IMR-90 (cell line): ENCODE measurements at regions not wholly inside any gene's neighbourhood (a gene's known extent, or its start where the extent isn't known, plus 50 kb on each side); places are given as distances from the start of the nearest gene placed in this dataset.

Experiments
- ATAC-seq: fragments of 200-7000 bp; cut with Tn5 transposase; 2 replicates; pipeline ENCODE4 v1.9.1; 2020; ENCODE audit warnings: low read depth, mild to moderate bottlenecking, moderate library complexity
- BruUV-seq: library from RNA; stranded (reverse); fragments of 400-500 nt; replicated peaks from 2 replicates; lab custom pipeline; 2021; lab: Mats Ljungman, UMichigan
- CTCF ChIA-PET: fragments of 300-600 bp; formaldehyde crosslinking; extraction: SDS; loops from one replicate; lab custom pipeline; 2021; ENCODE audit warnings: antibody characterized with exemption; lab: Yijun Ruan, JAX
- POLR2A ChIA-PET: fragments of 300-600 bp; sonication (Branson Sonifier 250); formaldehyde crosslinking; loops from one replicate; lab custom pipeline; 2022; ENCODE audit warnings: antibody characterized with exemption; ENCODE audit not compliant: unreplicated experiment; lab: Charles Lee
- DNase-seq: peaks from one replicate; pipeline ENCODE4 v3.0.0; 2013
- H2AFZ ChIP-seq: replicated peaks from 2 replicates; pipeline ENCODE3; 2013; ENCODE audit warnings: low read length, mild to moderate bottlenecking; ENCODE audit not compliant: poor library complexity
- H2AK5ac ChIP-seq: 2 replicates; pipeline ENCODE4 v1.6.1; 2013; ENCODE audit warnings: low read depth, low read length, inconsistent platforms
- H2AK9ac ChIP-seq: replicated peaks from 2 replicates; pipeline ENCODE3; 2013; ENCODE audit warnings: mild to moderate bottlenecking, low read depth, low read length, moderate library complexity; ENCODE audit not compliant: poor library complexity
- H2BK120ac ChIP-seq: 2 replicates; pipeline ENCODE4 v1.6.1; 2013; ENCODE audit warnings: low read depth, low read length, inconsistent platforms
- H2BK15ac ChIP-seq: 3 replicates; pipeline ENCODE4 v1.6.1; 2013; ENCODE audit warnings: low read depth, low read length, inconsistent platforms
- H2BK20ac ChIP-seq: 2 replicates; pipeline ENCODE4 v1.6.1; 2013; ENCODE audit warnings: low read depth, mild to moderate bottlenecking, inconsistent platforms, low read length, moderate library complexity
- H2BK5ac ChIP-seq: 2 replicates; pipeline ENCODE4 v1.6.1; 2013; ENCODE audit warnings: mild to moderate bottlenecking, low read depth, low read length, inconsistent platforms; ENCODE audit not compliant: poor library complexity, severe bottlenecking
- H3K14ac ChIP-seq: replicated peaks from 2 replicates; pipeline ENCODE4 v1.6.1; 2013; ENCODE audit warnings: low read depth, low read length, inconsistent platforms
- H3K18ac ChIP-seq: 2 replicates; pipeline ENCODE4 v1.6.1; 2013; ENCODE audit warnings: low read depth, low read length, control low read depth
- H3K23ac ChIP-seq: 2 replicates; pipeline ENCODE4 v1.6.1; 2013; ENCODE audit warnings: low read depth, low read length, inconsistent platforms
- H3K27ac ChIP-seq: 2 replicates; pipeline ENCODE4 v1.5.1; 2013; ENCODE audit warnings: mild to moderate bottlenecking, control low read depth, low read length; ENCODE audit not compliant: insufficient read depth
- H3K27me3 ChIP-seq: 2 replicates; pipeline ENCODE4 v1.6.1; 2013; ENCODE audit warnings: low read length; ENCODE audit not compliant: control insufficient read depth, insufficient read depth
- H3K36me3 ChIP-seq: 2 replicates; pipeline ENCODE4 v1.6.1; 2013; ENCODE audit warnings: low read length, mixed read lengths; ENCODE audit not compliant: control insufficient read depth, insufficient read depth
- H3K4ac ChIP-seq: 2 replicates; pipeline ENCODE4 v1.6.1; 2013; ENCODE audit warnings: low read depth, low read length, inconsistent platforms
- H3K4me1 ChIP-seq: 2 replicates; pipeline ENCODE4 v1.6.1; 2013; ENCODE audit warnings: low read length, mixed read lengths; ENCODE audit not compliant: control insufficient read depth, insufficient read depth
- H3K4me2 ChIP-seq: 2 replicates; pipeline ENCODE4 v1.6.1; 2013; ENCODE audit warnings: low read depth, mild to moderate bottlenecking, control low read depth, low read length, moderate library complexity
- H3K4me3 ChIP-seq: 2 replicates; pipeline ENCODE4 v1.5.1; 2013; ENCODE audit warnings: low read depth, mild to moderate bottlenecking, control low read depth, low read length, moderate library complexity; ENCODE audit not compliant: insufficient read depth
- H3K56ac ChIP-seq: 2 replicates; pipeline ENCODE4 v1.6.1; 2013; ENCODE audit warnings: low read length, inconsistent platforms; ENCODE audit not compliant: insufficient read depth; ENCODE audit errors: extremely low read depth
- H3K79me1 ChIP-seq, 2 experiments: 2 replicates each; pipeline ENCODE4 v1.6.1; 2013; ENCODE audit warnings: low read length in 2 of 2, inconsistent platforms in 1 of 2, low read depth in 1 of 2
- H3K9ac ChIP-seq: 2 replicates; pipeline ENCODE4 v1.6.1; 2013; ENCODE audit warnings: low read depth, low read length, control low read depth
- H3K9me1 ChIP-seq: 2 replicates; pipeline ENCODE4 v1.6.1; 2013; ENCODE audit warnings: low read length, inconsistent platforms; ENCODE audit not compliant: insufficient read depth
- H3K9me3 ChIP-seq: 2 replicates; pipeline ENCODE4 v1.6.1; 2013; ENCODE audit warnings: low read length; ENCODE audit not compliant: control insufficient read depth, insufficient read depth
- H4K20me1 ChIP-seq: 2 replicates; pipeline ENCODE4 v1.6.1; 2013; ENCODE audit warnings: low read length, inconsistent platforms; ENCODE audit not compliant: insufficient read depth
- H4K5ac ChIP-seq: 2 replicates; pipeline ENCODE4 v1.6.1; 2013; ENCODE audit warnings: mild to moderate bottlenecking, low read depth, low read length, control low read depth
- H4K8ac ChIP-seq, 2 experiments: 2 replicates each; pipeline ENCODE4 v1.6.1; 2013; ENCODE audit warnings: low read depth in 2 of 2, low read length in 2 of 2, control low read depth in 1 of 2, inconsistent platforms in 1 of 2
- H4K91ac ChIP-seq: 2 replicates; pipeline ENCODE4 v1.6.1; 2013; ENCODE audit warnings: low read depth, low read length, inconsistent platforms; ENCODE audit not compliant: insufficient read depth
- RFX5 ChIP-seq: IDR thresholded peaks from 2 replicates; pipeline ENCODE4 v1.8.0; 2012; ENCODE audit warnings: low read depth, mild to moderate bottlenecking, low read length, moderate library complexity
- WGBS, 2 experiments: methylation state at CpG; one replicate each; pipeline versions ENCODE4 v1.1.5 to v1.1.7; 2013; ENCODE audit warnings: missing lambda C conversion rate in 2 of 2; ENCODE audit not compliant: insufficient read length in 1 of 2; ENCODE audit errors: extremely low coverage in 2 of 2; 5-methylcytosine and 5-hydroxymethylcytosine counted together
- dilution Hi-C: fragments of 300-500 bp; cut with HindIII; formaldehyde crosslinking; loops from one replicate; pipeline ENCODE4 v1.14.3; 2018; ENCODE audit warnings: low sequenced_read_pairs; ENCODE audit not compliant: unreplicated experiment
- in situ Hi-C: fragments of 300-500 bp; cut with MboI; formaldehyde crosslinking; loops from 3 replicates; pipeline ENCODE4 v1.14.3; 2019; ENCODE audit warnings: low sequenced_read_pairs, inconsistent platforms, mixed read lengths
- intact Hi-C: fragments of 100-400 bp; cut with micrococcal nuclease; formaldehyde crosslinking; loops from 2 replicates; pipeline ENCODE4 v1.10.0; 2022
- TF ChIP-seq, protein P1 (sequence below): fragments of 150-350 bp; IDR thresholded peaks from 2 replicates; pipeline ENCODE4 v1.6.1; 2017; ENCODE audit warnings: mild to moderate bottlenecking, antibody characterized with exemption, low read length, low read depth

DNA sequence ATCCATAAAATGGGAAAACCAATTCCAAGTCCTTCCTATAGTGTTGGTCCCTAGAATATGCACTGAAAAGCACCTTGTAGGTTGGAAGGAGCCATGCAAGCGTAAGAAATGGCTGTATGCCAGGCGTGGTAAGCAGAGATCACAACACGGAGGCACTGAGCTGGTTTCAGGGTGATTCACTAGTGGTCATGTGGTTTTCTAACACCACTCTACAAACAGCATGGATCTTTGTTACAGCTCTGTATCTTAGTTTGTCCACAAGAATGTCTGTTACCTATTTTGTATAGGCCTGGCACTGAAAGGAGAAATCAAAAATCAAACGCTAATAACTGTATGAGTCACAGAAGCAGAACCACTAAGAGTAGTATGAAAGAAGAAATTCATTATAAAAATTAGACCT lies 71.9 kb downstream of the MAGEB17 start:
- no peak overlapping the region for H3K4me2 ChIP-seq
- no peaks in the 10 kb centered on the region for H3K9me1 ChIP-seq
- no peak overlapping the region for H2AK5ac ChIP-seq
- H3K4me1 ChIP-seq, result peaks cover 2% of the 10 kb centered on the region; the same call in 1 of the 2 replicates
- H4K5ac ChIP-seq, result no peak overlapping the region
- no peak overlapping the region for H4K91ac ChIP-seq
- no peak overlapping the region for H3K9ac ChIP-seq
- ATAC-seq, result peak; percentile 78
- no peaks in the 10 kb centered on the region for H3K9me3 ChIP-seq
- intact Hi-C loops (no loop called here), dilution Hi-C loops (no loop called here), in situ Hi-C loops (no loop called here)
- no peak overlapping the region for H2AK9ac ChIP-seq
- WGBS, 2 experiments, result no CpG with 5 or more reads among the region's 4 CpGs
- H2BK20ac ChIP-seq, result no peak overlapping the region
- no peak overlapping the region for H3K23ac ChIP-seq
- no peak overlapping the region for H2AFZ ChIP-seq
- H3K36me3 ChIP-seq, result no peaks in the 10 kb centered on the region
- no peaks in the 10 kb centered on the region for H4K20me1 ChIP-seq
- ChIA-PET CTCF (no interaction called here), POLR2A (no interaction called here)
- H3K27me3 ChIP-seq, result peaks cover 2% of the 10 kb centered on the region; the same call in 1 of the 2 replicates
- no TSS peak for BruUV-seq
- TF ChIP-seq, protein P1, sequence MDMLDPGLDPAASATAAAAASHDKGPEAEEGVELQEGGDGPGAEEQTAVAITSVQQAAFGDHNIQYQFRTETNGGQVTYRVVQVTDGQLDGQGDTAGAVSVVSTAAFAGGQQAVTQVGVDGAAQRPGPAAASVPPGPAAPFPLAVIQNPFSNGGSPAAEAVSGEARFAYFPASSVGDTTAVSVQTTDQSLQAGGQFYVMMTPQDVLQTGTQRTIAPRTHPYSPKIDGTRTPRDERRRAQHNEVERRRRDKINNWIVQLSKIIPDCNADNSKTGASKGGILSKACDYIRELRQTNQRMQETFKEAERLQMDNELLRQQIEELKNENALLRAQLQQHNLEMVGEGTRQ, result peak; percentile 61
- no peak for TF ChIP-seq RFX5
- no peak overlapping the region for H3K4me3 ChIP-seq
- peak overlapping the region; percentile 46 for H2BK120ac ChIP-seq
- H3K27ac ChIP-seq, result no peak overlapping the region
- H4K8ac ChIP-seq, result 0 out of 4 replicates have a peak overlapping the region, but pooled peaks of 1 of the 2 experiments have one; percentile 6
- H3K18ac ChIP-seq, result no peak overlapping the region
- H3K56ac ChIP-seq, result no peak overlapping the region
- H2BK5ac ChIP-seq, result no peak overlapping the region
- no peaks in the 10 kb centered on the region for H3K79me1 ChIP-seq
- H2BK15ac ChIP-seq, result no peak overlapping the region
- H3K4ac ChIP-seq, result peak overlapping the region; percentile 33; the same call in 1 of the 2 replicates
- H3K14ac ChIP-seq, result no peak overlapping the region
- peak; percentile 88 for DNase-seq
